Left ventricle myocardium inferior (tissue), 1 donor: ENCODE measurements at regions not wholly inside any gene's neighbourhood (a gene's known extent, or its start where the extent isn't known, plus 50 kb on each side); places are given as distances from the start of the nearest gene placed in this dataset.
"Not testable (repeated sequence)": the region's sequence is repeated elsewhere in the genome, so short reads cannot be mapped to it uniquely, and the experiment has no call there.

ENCODE experiments used
- DNase-seq: peaks from one replicate; pipeline ENCODE4 v3.0.0-alpha.2; 2020
- H3K27ac ChIP-seq: fragments of 200-600 bp; replicated peaks from 2 replicates; pipeline ENCODE4 v1.8.0; 2021
- H3K27me3 ChIP-seq: fragments of 200-600 bp; 2 replicates; pipeline ENCODE4 v1.8.0; 2021; ENCODE audit warnings: low read depth
- H3K36me3 ChIP-seq: fragments of 200-600 bp; 2 replicates; pipeline ENCODE4 v1.8.0; 2021
- H3K4me1 ChIP-seq: fragments of 200-600 bp; 2 replicates; pipeline ENCODE4 v1.8.0; 2021
- H3K4me3 ChIP-seq: fragments of 200-600 bp; 2 replicates; pipeline ENCODE4 v1.8.0; 2021; ENCODE audit warnings: mild to moderate bottlenecking, moderate library complexity
- H3K9me3 ChIP-seq: fragments of 200-600 bp; replicated peaks from 2 replicates; pipeline ENCODE4 v1.8.0; 2021
- intact Hi-C: fragments of 100-400 bp; cut with micrococcal nuclease; formaldehyde crosslinking; loops from one replicate; pipeline ENCODE4 v1.11.0; 2022
- TF ChIP-seq, protein P1 (sequence below): fragments of 200-600 bp; IDR thresholded peaks from 2 replicates; pipeline ENCODE4 v1.8.0; 2021; ENCODE audit warnings: antibody characterized with exemption, mild to moderate bottlenecking, borderline replicate concordance
- donor health status: DM: no; HTN: yes; CAD: no; lungs with severe emphysema.

DNA sequence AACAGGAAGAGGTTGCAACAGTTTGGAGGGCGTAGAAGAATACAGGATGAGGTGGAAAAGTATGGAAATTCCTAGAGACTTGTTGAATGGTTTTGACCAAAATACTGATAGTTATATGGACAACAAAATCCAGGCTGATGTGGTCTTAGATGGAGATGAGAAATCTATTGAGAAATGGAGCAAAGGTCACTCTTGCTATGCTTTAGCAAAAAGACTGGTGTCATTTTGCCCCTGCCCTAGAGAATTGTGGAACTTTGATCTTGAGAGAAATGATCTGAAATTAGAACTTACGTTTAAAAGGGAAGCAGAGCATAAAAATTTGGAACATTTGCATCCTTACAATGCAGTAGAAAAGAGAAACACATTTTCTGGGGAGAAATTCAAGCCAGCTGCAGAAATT, 686.9 kb upstream of the GBE1 start:
- no peak for DNase-seq
- TF ChIP-seq, protein P1, sequence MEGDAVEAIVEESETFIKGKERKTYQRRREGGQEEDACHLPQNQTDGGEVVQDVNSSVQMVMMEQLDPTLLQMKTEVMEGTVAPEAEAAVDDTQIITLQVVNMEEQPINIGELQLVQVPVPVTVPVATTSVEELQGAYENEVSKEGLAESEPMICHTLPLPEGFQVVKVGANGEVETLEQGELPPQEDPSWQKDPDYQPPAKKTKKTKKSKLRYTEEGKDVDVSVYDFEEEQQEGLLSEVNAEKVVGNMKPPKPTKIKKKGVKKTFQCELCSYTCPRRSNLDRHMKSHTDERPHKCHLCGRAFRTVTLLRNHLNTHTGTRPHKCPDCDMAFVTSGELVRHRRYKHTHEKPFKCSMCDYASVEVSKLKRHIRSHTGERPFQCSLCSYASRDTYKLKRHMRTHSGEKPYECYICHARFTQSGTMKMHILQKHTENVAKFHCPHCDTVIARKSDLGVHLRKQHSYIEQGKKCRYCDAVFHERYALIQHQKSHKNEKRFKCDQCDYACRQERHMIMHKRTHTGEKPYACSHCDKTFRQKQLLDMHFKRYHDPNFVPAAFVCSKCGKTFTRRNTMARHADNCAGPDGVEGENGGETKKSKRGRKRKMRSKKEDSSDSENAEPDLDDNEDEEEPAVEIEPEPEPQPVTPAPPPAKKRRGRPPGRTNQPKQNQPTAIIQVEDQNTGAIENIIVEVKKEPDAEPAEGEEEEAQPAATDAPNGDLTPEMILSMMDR: no peak

DNA sequence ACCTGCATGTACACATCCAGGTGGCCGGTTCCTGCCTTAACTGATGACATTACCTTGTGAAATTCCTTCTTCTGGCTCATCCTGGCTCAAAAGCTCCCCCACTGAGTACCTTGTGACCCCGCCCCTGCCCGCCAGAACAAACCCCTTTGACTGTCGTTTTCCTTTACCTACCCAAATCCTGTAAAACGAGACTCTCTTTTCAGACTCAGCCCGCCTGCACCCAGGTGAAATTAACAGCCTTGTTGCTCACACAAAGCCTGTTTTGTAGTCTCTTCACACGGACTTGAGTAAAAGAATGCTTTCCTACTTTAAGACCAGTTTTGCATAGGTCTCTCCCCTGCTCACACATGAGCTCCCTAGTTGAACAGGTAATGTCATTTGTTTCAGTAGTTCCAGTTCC, 667.4 kb upstream of the GBE1 start:
- H3K9me3 ChIP-seq, DNase-seq, intact Hi-C loops, H3K36me3 ChIP-seq, H3K4me1 ChIP-seq, H3K27ac ChIP-seq, H3K4me3 ChIP-seq: not testable (repeated sequence)
- peaks cover 15% of the 10 kb centered on the region for H3K27me3 ChIP-seq

More for the DNA sequence above, 686.9 kb upstream of the GBE1 start:
- H3K27ac ChIP-seq: no peak overlapping the region
- intact Hi-C loops: no loop called here
- H3K36me3 ChIP-seq: no peaks in the 10 kb centered on the region
- H3K9me3 ChIP-seq: peaks cover 13% of the 10 kb centered on the region
- no peak overlapping the region for H3K4me3 ChIP-seq
- no peaks in the 10 kb centered on the region for H3K4me1 ChIP-seq
- no peaks in the 10 kb centered on the region for H3K27me3 ChIP-seq

DNA sequence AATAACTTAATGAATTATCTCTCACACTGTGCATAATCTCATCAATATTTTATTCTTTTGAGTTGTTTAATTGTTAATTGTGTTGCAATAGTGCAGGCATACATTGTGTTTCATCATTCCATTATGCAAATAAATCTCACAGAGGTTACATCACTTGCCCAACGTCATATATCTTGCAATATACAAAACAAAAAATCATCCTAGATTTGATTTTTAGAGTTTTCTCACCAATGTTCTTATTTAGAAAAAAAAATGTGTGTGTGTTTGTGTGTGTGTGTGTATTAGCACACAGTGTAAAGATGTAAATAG, 662.5 kb upstream of the GBE1 start:
- no peaks in the 10 kb centered on the region for H3K9me3 ChIP-seq
- intact Hi-C loops: no loop called here
- no peaks in the 10 kb centered on the region for H3K36me3 ChIP-seq
- TF ChIP-seq, protein P1: no peak
- H3K27ac ChIP-seq: no peak overlapping the region
- H3K4me3 ChIP-seq: no peak overlapping the region
- no peak for DNase-seq
- H3K27me3 ChIP-seq: peaks cover 8% of the 10 kb centered on the region
- H3K4me1 ChIP-seq: no peaks in the 10 kb centered on the region

DNA sequence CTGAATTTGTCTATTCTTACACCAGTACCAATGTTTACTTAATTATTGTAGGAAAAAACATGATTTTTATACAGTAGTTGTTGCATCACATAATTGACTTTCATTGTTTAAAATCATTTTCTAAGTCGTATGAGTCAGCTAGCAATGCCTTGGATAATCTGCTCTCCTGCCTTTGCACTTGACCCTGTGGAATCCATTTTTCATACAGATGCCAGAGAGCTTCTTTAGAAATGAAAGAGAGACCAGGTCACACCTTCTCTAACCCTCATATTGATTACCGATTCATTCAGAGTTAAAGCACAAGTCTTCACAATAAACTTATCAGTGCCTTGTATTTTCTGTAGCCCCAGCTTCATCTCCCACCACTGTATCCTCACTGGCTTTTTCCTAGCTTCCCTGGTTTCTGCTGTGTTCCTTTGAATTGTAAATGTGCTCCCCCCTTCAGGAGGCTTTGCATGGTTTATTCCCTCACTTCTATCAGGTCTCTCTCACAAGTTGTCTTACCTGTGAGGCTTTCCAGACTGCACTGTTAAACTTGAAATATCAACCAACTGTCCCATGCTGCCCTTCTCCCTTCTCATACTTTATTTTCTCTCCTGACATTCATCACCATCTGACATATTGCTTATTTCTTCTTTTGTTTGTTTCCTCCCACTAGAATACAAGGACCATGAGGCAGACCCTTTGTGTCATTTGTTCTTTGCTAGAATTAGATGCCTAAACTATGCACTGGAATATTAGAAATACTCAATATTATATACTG, 662.0 kb upstream of the GBE1 start:
- intact Hi-C loops: no loop called here
- no peak overlapping the region for H3K4me3 ChIP-seq
- H3K36me3 ChIP-seq: no peaks in the 10 kb centered on the region
- H3K4me1 ChIP-seq: no peaks in the 10 kb centered on the region
- DNase-seq: no peak
- no peak overlapping the region for H3K27ac ChIP-seq
- H3K27me3 ChIP-seq: peaks cover 2% of the 10 kb centered on the region
- no peaks in the 10 kb centered on the region for H3K9me3 ChIP-seq
- TF ChIP-seq, protein P1: no peak

DNA sequence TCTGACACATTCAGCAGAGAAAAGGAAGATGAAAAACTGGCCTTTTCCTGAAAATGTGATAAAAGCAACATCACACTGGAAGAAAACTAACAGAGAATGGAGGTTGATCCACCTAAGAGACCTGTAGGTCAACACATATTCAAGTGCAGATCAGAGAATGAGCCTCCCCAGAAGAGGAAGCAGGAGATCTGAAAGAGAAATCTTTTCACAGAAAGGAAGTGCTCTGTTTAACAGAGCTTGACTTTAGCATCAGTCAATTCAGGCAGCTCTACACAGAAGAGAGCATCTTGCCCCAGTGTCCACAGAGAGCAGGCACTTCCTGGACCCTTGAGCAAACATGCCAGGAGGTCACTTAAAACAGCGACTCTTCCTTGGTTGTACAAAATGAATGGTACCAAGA, 655.4 kb upstream of the GBE1 start:
- intact Hi-C loops: no loop called here
- no peaks in the 10 kb centered on the region for H3K36me3 ChIP-seq
- TF ChIP-seq, protein P1: no peak

DNA sequence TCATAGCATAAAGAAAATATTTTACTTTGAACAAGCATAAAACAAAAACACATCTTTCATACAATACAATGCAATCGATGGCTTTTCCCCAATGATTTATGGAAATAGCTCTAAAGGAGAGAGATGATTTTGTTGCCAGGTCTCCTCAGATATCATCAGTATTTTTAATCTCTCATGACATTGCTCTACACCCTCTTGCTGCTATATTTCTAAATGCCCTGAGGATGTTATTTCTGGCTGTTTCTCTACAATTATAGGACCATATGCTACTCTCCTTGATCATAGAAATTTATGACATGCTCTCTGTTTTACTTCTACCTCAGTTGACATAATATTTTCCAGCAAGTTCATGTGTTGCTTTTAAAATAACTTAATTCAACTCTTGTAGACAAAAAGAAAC, 654.9 kb upstream of the GBE1 start:
- Histone ChIP-seq H3K9me3 (no peaks in the 10 kb centered on the region), H3K27ac (no peak overlapping the region), H3K27me3 (no peaks in the 10 kb centered on the region), H3K4me1 (no peaks in the 10 kb centered on the region), H3K36me3 (no peaks in the 10 kb centered on the region), H3K4me3 (no peak overlapping the region)
- intact Hi-C loops: no loop called here
- TF ChIP-seq, protein P1: no peak
- DNase-seq: no peak

More for the DNA sequence above, 655.4 kb upstream of the GBE1 start:
- no peaks in the 10 kb centered on the region for H3K4me1 ChIP-seq
- H3K27me3 ChIP-seq: no peaks in the 10 kb centered on the region
- H3K9me3 ChIP-seq: no peaks in the 10 kb centered on the region
- no peak overlapping the region for H3K27ac ChIP-seq
- no peak overlapping the region for H3K4me3 ChIP-seq
- DNase-seq: no peak
